Endothelial cell of umbilical vein (primary cell): ENCODE measurements at regions not wholly inside any gene's neighbourhood (a gene's known extent, or its start where the extent isn't known, plus 50 kb on each side); places are given as distances from the start of the nearest gene placed in this dataset.
"Not testable (repeated sequence)": the region's sequence is repeated elsewhere in the genome, so short reads cannot be mapped to it uniquely, and the experiment has no call there.

ENCODE experiments used
- BruUV-seq: library from RNA; stranded (reverse); fragments of 400-500 nt; replicated peaks from 2 replicates; lab custom pipeline; 2021; lab: Mats Ljungman, UMichigan
- CTCF ChIA-PET: fragments of 300-600, 350-600 bp; sonication (Branson Sonifier 250); formaldehyde crosslinking; loops from one replicate; lab custom pipeline; 2021; ENCODE audit warnings: antibody characterized with exemption, inconsistent platforms; lab: Charles Lee
- POLR2A ChIA-PET: fragments of 300-600, 350-600 bp; sonication (Branson Sonifier 250); formaldehyde crosslinking; loops from one replicate; lab custom pipeline; 2021; ENCODE audit warnings: antibody characterized with exemption, inconsistent platforms; lab: Charles Lee
- DNase-seq: peaks from one replicate; pipeline ENCODE4 v3.0.0-alpha.2; 2011; ENCODE audit warnings: low read depth, low spot score
- FAIRE-seq: peaks from 2 replicates; lab custom pipeline; 2011; peaks lifted over from hg19 to GRCh38; lab: Jason Lieb, UNC
- H2AFZ ChIP-seq: 2 replicates; pipeline ENCODE4 v1.6.0; 2012; ENCODE audit warnings: low read depth, low read length, control low read depth, inconsistent platforms
- H3K27ac ChIP-seq: 2 replicates; pipeline ENCODE4 v1.5.1; 2011; ENCODE audit warnings: low read depth, mild to moderate bottlenecking, control low read depth, low read length, moderate library complexity; ENCODE audit not compliant: insufficient read depth
- H3K27me3 ChIP-seq, 2 experiments: 2 replicates each; pipeline versions ENCODE4 v1.6.0 to v1.6.1; 2011; ENCODE audit warnings: low read length in 2 of 2, mixed read lengths in 1 of 2; ENCODE audit not compliant: control insufficient read depth in 2 of 2, insufficient read depth in 2 of 2
- H3K36me3 ChIP-seq, 2 experiments: 2 replicates in 1 of 2; 3 replicates in 1 of 2; pipeline ENCODE4 v1.5.1; 2011; ENCODE audit warnings: low read length in 2 of 2, mild to moderate bottlenecking in 1 of 2, moderate library complexity in 1 of 2; ENCODE audit not compliant: control insufficient read depth in 2 of 2, insufficient read depth in 2 of 2; ENCODE audit errors: extremely low read depth in 1 of 2
- H3K4me1 ChIP-seq: 3 replicates; pipeline ENCODE4 v1.5.1; 2011; ENCODE audit warnings: mild to moderate bottlenecking, low read length; ENCODE audit not compliant: control insufficient read depth, insufficient read depth; ENCODE audit errors: extremely low read depth
- H3K4me2 ChIP-seq: 2 replicates; pipeline ENCODE4 v1.6.1; 2011; ENCODE audit warnings: low read length, control low read depth, mixed read lengths; ENCODE audit not compliant: insufficient read depth
- H3K4me3 ChIP-seq, 3 experiments: fragments of 200-600 bp in 1 of 3; sonication (generic), shearing (Covaris generic) in 1 of 3; replicated peaks in 1 of 3; 2 replicates each; pipeline ENCODE4 v1.5.1; 2011 to 2016; ENCODE audit warnings: control low read depth in 3 of 3, low read length in 3 of 3, mild to moderate bottlenecking in 2 of 3, inconsistent platforms in 1 of 3, low read depth in 1 of 3, moderate library complexity in 1 of 3; ENCODE audit not compliant: insufficient read depth in 1 of 3
- H3K79me2 ChIP-seq: 2 replicates; pipeline ENCODE4 v1.6.0; 2012; ENCODE audit warnings: low read length, inconsistent platforms; ENCODE audit not compliant: control insufficient read depth, insufficient read depth
- H3K9ac ChIP-seq: replicated peaks from 2 replicates; pipeline ENCODE3; 2011; ENCODE audit warnings: low read length, control low read depth; ENCODE audit not compliant: insufficient read depth; ENCODE audit errors: extremely low read depth
- H3K9me1 ChIP-seq: replicated peaks from 3 replicates; pipeline ENCODE4 v1.6.0; 2011; ENCODE audit warnings: mild to moderate bottlenecking, low read length; ENCODE audit not compliant: control insufficient read depth, insufficient read depth; ENCODE audit errors: extremely low read depth
- H3K9me3 ChIP-seq: replicated peaks from 2 replicates; pipeline ENCODE4 v1.5.1; 2012; ENCODE audit warnings: low read length, inconsistent platforms; ENCODE audit not compliant: control insufficient read depth, insufficient read depth
- H4K20me1 ChIP-seq: replicated peaks from 2 replicates; pipeline ENCODE3; 2011; ENCODE audit warnings: mild to moderate bottlenecking, low read length; ENCODE audit not compliant: control insufficient read depth, insufficient read depth; ENCODE audit errors: extremely low read depth
- dilution Hi-C: fragments of 300-500 bp; cut with MboI; formaldehyde crosslinking; loops from one replicate; pipeline ENCODE4 v1.15.0; 2019; ENCODE audit warnings: low sequenced_read_pairs; ENCODE audit not compliant: extremely low pct_ligation_motif_present
- intact Hi-C: fragments of 100-400 bp; cut with micrococcal nuclease; formaldehyde crosslinking; loops from one replicate; pipeline ENCODE4 v1.10.0; 2022

- dilution Hi-C loops, H3K79me2 ChIP-seq, H3K27me3 ChIP-seq, FAIRE-seq, H3K9me1 ChIP-seq, POLR2A ChIA-PET, H4K20me1 ChIP-seq, DNase-seq, H3K4me1 ChIP-seq, H2AFZ ChIP-seq, H3K9me3 ChIP-seq, CTCF ChIA-PET, H3K4me2 ChIP-seq, intact Hi-C loops, H3K4me3 ChIP-seq, BruUV-seq, H3K9ac ChIP-seq, H3K27ac ChIP-seq, H3K36me3 ChIP-seq: not testable (repeated sequence)
These were observed 153.1 kb downstream of the FOXD4L6 start for GRCh38 chr9:40975351-40975750.

GRCh38 chr9:40974912-40975311 lies 153.6 kb downstream of the FOXD4L6 start:
- H3K4me2 ChIP-seq, BruUV-seq, H4K20me1 ChIP-seq, CTCF ChIA-PET, H3K4me3 ChIP-seq, dilution Hi-C loops, H3K27ac ChIP-seq, H2AFZ ChIP-seq, H3K9ac ChIP-seq, POLR2A ChIA-PET, H3K4me1 ChIP-seq, intact Hi-C loops, DNase-seq, H3K9me1 ChIP-seq, H3K27me3 ChIP-seq, H3K9me3 ChIP-seq, H3K79me2 ChIP-seq, H3K36me3 ChIP-seq, FAIRE-seq: not testable (repeated sequence)

GRCh38 chr9:40971773-40972172 lies 156.7 kb downstream of the FOXD4L6 start:
- intact Hi-C loops, CTCF ChIA-PET, H3K4me2 ChIP-seq, BruUV-seq, dilution Hi-C loops, H3K4me1 ChIP-seq, H3K4me3 ChIP-seq, FAIRE-seq, H3K9me1 ChIP-seq, H4K20me1 ChIP-seq, H3K36me3 ChIP-seq, H3K79me2 ChIP-seq, H3K9me3 ChIP-seq, POLR2A ChIA-PET, H3K27me3 ChIP-seq, H2AFZ ChIP-seq, H3K27ac ChIP-seq, H3K9ac ChIP-seq, DNase-seq: not testable (repeated sequence)
